ENCODE measurements at regions not wholly inside any gene's neighbourhood (a gene's known extent, or its start where the extent isn't known, plus 50 kb on each side); places are given as distances from the start of the nearest gene placed in this dataset.

- H3K9me3 ChIP-seq (ENCODE audit: control insufficient read depth, insufficient read depth, low read length) = peaks cover 4% of the 10 kb centered on the region
- intact Hi-C loops (cut with micrococcal nuclease) = no loop called here
- H3K27me3 Mint-ChIP-seq (ENCODE audit: low read depth in 2 of 2) = no peaks in the 10 kb centered on the region
- TF ChIP-seq CTCF (IDR thresholded peaks at IDR 0.05) = no peak
- no peak for ATAC-seq
- no peaks in the 10 kb centered on the region for H3K4me1 ChIP-seq (ENCODE audit: control insufficient read depth, insufficient read depth, low read length)
- 50% methylated on average over 1 of the region's 1 CpG for WGBS (ENCODE audit: insufficient coverage)
- H3K9me3 Mint-ChIP-seq = peaks cover 7 to 17% of the 10 kb centered on the region in 2 donors
- no peaks in the 10 kb centered on the region for H3K36me3 Mint-ChIP-seq
- H3K27ac Mint-ChIP-seq = no peak overlapping the region
- H3K36me3 ChIP-seq (ENCODE audit: control insufficient read depth, insufficient read depth, low read length) = no peaks in the 10 kb centered on the region
- H3K4me1 Mint-ChIP-seq = no peaks in the 10 kb centered on the region
- H3K4me3 ChIP-seq (ENCODE audit: low read length) = no peak overlapping the region
- DNase-seq = no peak
- no peaks in the 10 kb centered on the region for H3K27me3 ChIP-seq (ENCODE audit: control insufficient read depth, insufficient read depth, low read length)
- no peak overlapping the region for H3K27ac ChIP-seq (ENCODE audit: low read length)
- no peak overlapping the region for H3K4me3 Mint-ChIP-seq
Measured at GRCh38 chr2:81976998-81977397, 1672.4 kb upstream of the LRRTM1 start.

- H3K4me3 Mint-ChIP-seq = no peak overlapping the region
- H3K27me3 Mint-ChIP-seq (ENCODE audit: low read depth in 2 of 2) = no peaks in the 10 kb centered on the region
- H3K36me3 Mint-ChIP-seq = no peaks in the 10 kb centered on the region
- Histone ChIP-seq H3K27me3 (ENCODE audit: control insufficient read depth, insufficient read depth, low read length) (no peaks in the 10 kb centered on the region), H3K4me1 (ENCODE audit: control insufficient read depth, insufficient read depth, low read length) (no peaks in the 10 kb centered on the region), H3K4me3 (ENCODE audit: low read length) (no peak overlapping the region), H3K9me3 (ENCODE audit: control insufficient read depth, insufficient read depth, low read length) (peaks cover 3% of the 10 kb centered on the region), H3K27ac (ENCODE audit: low read length) (no peak overlapping the region), H3K36me3 (ENCODE audit: control insufficient read depth, insufficient read depth, low read length) (no peaks in the 10 kb centered on the region)
- ATAC-seq (no peak), DNase-seq (no peak)
- H3K27ac Mint-ChIP-seq = no peak overlapping the region
- no peak for TF ChIP-seq CTCF (IDR thresholded peaks at IDR 0.05)
- WGBS (ENCODE audit: insufficient coverage) = 37% methylated on average over 1 of the region's 1 CpG
- H3K9me3 Mint-ChIP-seq = peaks cover 5 to 21% of the 10 kb centered on the region in 2 donors
- intact Hi-C loops (cut with micrococcal nuclease) = no loop called here
- no peaks in the 10 kb centered on the region for H3K4me1 Mint-ChIP-seq
Measured at GRCh38 chr2:81974216-81974615, 1669.7 kb upstream of the LRRTM1 start.

GRCh38 chr2:81942876-81943275 is 1638.3 kb upstream of the LRRTM1 start:
- intact Hi-C loops (cut with micrococcal nuclease) = no loop called here
- no peaks in the 10 kb centered on the region for H3K4me1 ChIP-seq (ENCODE audit: control insufficient read depth, insufficient read depth, low read length)
- H3K4me3 ChIP-seq (ENCODE audit: low read length) = no peak overlapping the region
- H3K36me3 ChIP-seq (ENCODE audit: control insufficient read depth, insufficient read depth, low read length) = no peaks in the 10 kb centered on the region
- no peak for TF ChIP-seq CTCF (IDR thresholded peaks at IDR 0.05)
- H3K36me3 Mint-ChIP-seq = no peaks in the 10 kb centered on the region
- H3K9me3 ChIP-seq (ENCODE audit: control insufficient read depth, insufficient read depth, low read length) = no peaks in the 10 kb centered on the region
- no peaks in the 10 kb centered on the region for H3K27me3 Mint-ChIP-seq (ENCODE audit: low read depth in 2 of 2)
- H3K27ac Mint-ChIP-seq = no peak overlapping the region
- DNase-seq = no peak
- no peaks in the 10 kb centered on the region for H3K4me1 Mint-ChIP-seq
- no CpG with 5 or more reads among the region's 1 CpG for WGBS (ENCODE audit: insufficient coverage)
- peaks cover 15 to 16% of the 10 kb centered on the region in 2 donors for H3K9me3 Mint-ChIP-seq
- H3K27ac ChIP-seq (ENCODE audit: low read length) = no peak overlapping the region
- no peak for ATAC-seq
- H3K27me3 ChIP-seq (ENCODE audit: control insufficient read depth, insufficient read depth, low read length) = no peaks in the 10 kb centered on the region
- H3K4me3 Mint-ChIP-seq = no peak overlapping the region

- intact Hi-C loops (cut with micrococcal nuclease) = no loop called here
- Mint-ChIP-seq H3K4me1 (no peaks in the 10 kb centered on the region), H3K27me3 (ENCODE audit: low read depth in 2 of 2) (no peaks in the 10 kb centered on the region), H3K4me3 (no peak overlapping the region), H3K27ac (no peak overlapping the region), H3K9me3 (peaks cover 15 to 17% of the 10 kb centered on the region in 2 donors), H3K36me3 (no peaks in the 10 kb centered on the region)
- TF ChIP-seq CTCF (IDR thresholded peaks at IDR 0.05) = no peak
- DNase-seq = no peak
- Histone ChIP-seq H3K36me3 (ENCODE audit: control insufficient read depth, insufficient read depth, low read length) (no peaks in the 10 kb centered on the region), H3K27me3 (ENCODE audit: control insufficient read depth, insufficient read depth, low read length) (no peaks in the 10 kb centered on the region), H3K4me3 (ENCODE audit: low read length) (no peak overlapping the region), H3K9me3 (ENCODE audit: control insufficient read depth, insufficient read depth, low read length) (no peaks in the 10 kb centered on the region), H3K4me1 (ENCODE audit: control insufficient read depth, insufficient read depth, low read length) (no peaks in the 10 kb centered on the region), H3K27ac (ENCODE audit: low read length) (no peak overlapping the region)
- ATAC-seq = no peak
Measured at GRCh38 chr2:81942136-81942680, 1637.7 kb upstream of the LRRTM1 start.

Data from natural killer cell (primary cell).